ENCODE measurements at regions not wholly inside any gene's neighbourhood (a gene's known extent, or its start where the extent isn't known, plus 50 kb on each side); places are given as distances from the start of the nearest gene placed in this dataset.
"Not testable (repeated sequence)": the region's sequence is repeated elsewhere in the genome, so short reads cannot be mapped to it uniquely, and the experiment has no call there.

DNA sequence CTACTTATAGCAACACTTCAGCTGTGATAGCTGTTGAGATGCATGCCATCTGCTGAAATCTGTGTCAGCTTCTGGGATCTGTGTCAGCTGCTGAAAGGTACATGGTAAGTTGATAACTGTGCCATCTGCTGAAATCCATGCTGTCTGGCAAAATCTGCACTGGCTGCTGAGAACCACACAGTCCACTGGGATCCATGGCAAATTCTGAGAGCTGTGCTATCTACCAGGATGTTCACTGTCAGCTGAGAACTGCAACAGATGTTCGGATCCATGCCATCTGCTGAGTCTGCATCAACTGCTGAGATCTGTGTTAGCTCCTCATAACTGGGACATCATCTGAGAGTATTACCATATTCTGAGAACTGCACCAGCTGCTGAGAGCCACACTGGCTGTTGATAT is 430.5 kb upstream of the POU3F4 start:
- H3K27me3 ChIP-seq, result no peaks in the 10 kb centered on the region
- H3K9me3 ChIP-seq (replicated peaks), result no peaks in the 10 kb centered on the region
- no peaks in the 10 kb centered on the region for H3K4me1 ChIP-seq
- peak in 1 of 2 experiments; percentile 0 for DNase-seq
- no peak overlapping the region for H3K4me3 ChIP-seq
- no peaks in the 10 kb centered on the region for H3K36me3 ChIP-seq
- no peak overlapping the region for H3K27ac ChIP-seq

DNA sequence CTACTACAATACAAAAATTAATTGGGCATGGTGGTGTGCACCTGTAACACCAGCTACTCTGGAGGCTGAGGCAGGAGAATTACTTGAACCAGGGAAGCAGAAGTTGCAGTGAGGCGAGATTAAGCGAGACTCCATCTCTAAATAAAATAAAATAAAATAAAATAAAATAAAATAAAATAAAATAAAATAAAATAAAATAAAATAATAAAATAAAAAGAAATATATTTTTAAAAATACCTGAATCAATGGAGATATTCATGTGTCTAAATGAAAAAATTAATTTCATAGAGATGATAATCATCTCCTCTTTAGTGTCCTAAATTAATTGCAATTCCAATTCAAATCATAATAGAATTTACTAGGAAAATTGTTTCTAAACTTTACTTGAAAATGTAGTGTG is 406.1 kb upstream of the POU3F4 start:
- no peaks in the 10 kb centered on the region for H3K36me3 ChIP-seq
- H3K4me1 ChIP-seq, result no peaks in the 10 kb centered on the region
- H3K4me3 ChIP-seq, result no peak overlapping the region
- no peaks in the 10 kb centered on the region for H3K9me3 ChIP-seq (replicated peaks)
- H3K27ac ChIP-seq, result no peak overlapping the region
- no peaks in the 10 kb centered on the region for H3K27me3 ChIP-seq
- DNase-seq, result no peak

DNA sequence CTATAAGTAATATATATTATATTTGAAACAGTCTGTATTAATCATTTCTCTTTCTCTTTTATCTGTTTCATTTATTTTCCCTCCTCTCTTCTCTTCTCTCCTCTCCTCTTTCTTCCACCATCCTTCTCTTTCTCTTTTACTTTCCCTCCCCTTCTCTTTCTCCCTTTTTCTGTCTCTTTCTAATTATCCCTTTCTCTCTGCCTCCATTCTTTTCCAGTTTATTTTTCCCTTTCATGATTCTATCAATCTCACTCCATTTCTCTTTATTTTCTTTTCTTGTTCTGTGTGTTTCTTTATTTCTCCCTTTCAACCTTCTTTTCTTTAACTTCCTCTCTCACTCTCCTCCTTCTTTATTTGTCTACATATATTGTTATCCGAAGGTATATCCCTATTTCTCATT is 399.8 kb upstream of the POU3F4 start:
- Histone ChIP-seq H3K27ac (no peak overlapping the region), H3K9me3 (replicated peaks) (no peaks in the 10 kb centered on the region)
- DNase-seq, result no peak

DNA sequence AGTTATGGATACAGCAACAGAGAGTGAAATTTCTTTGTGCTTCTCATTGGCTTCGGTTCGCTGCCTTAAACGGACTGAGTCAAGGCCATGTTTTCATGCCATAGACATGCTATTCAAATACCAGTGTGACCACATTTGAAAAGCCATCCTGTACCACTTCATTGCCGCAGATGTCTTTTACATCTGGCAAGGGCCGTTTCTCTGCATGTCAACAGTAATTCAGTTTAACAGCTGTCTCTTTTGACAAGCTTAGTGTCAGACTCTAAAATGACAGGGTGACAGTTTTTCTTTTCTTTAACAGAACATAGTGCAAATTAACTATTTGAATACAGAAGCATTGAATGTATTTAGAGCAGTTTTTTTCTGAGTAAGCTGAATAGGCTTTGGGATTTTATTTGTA is 362.2 kb upstream of the POU3F4 start:
- peak; percentile 1 to 12 for DNase-seq
- Histone ChIP-seq H3K27me3 (no peaks in the 10 kb centered on the region), H3K9me3 (replicated peaks) (no peaks in the 10 kb centered on the region)

More for the DNA sequence above, 399.8 kb upstream of the POU3F4 start:
- no peaks in the 10 kb centered on the region for H3K4me1 ChIP-seq
- H3K27me3 ChIP-seq, result no peaks in the 10 kb centered on the region
- no peaks in the 10 kb centered on the region for H3K36me3 ChIP-seq
- no peak overlapping the region for H3K4me3 ChIP-seq

DNA sequence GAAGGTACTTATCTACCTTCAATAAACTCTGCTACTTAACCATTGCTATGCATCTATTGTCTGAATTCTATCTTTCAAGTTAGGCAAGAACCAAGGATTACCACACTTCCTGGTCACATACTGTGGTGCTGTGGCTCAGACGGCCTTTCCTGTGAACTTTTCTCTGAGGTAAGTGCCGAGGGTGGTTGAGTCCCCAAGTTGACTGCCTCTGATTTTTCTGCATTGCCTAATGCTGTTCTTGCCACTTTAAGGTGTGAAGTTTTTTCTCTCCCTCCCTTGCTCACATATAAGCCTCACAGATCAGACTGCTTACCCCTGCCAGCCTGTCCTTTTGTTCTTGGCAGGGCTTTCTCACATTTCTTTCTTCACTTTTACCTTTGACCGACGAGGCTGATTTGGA is 348.0 kb upstream of the POU3F4 start:
- H3K4me1 ChIP-seq, result no peaks in the 10 kb centered on the region
- no peak overlapping the region for H3K27ac ChIP-seq
- DNase-seq, result no peak
- no peak overlapping the region for H3K4me3 ChIP-seq
- no peaks in the 10 kb centered on the region for H3K36me3 ChIP-seq
- H3K27me3 ChIP-seq, result no peaks in the 10 kb centered on the region
- H3K9me3 ChIP-seq (replicated peaks), result no peaks in the 10 kb centered on the region

More for the DNA sequence above, 362.2 kb upstream of the POU3F4 start:
- Histone ChIP-seq H3K4me1 (no peaks in the 10 kb centered on the region), H3K27ac (no peak overlapping the region), H3K4me3 (no peak overlapping the region), H3K36me3 (no peaks in the 10 kb centered on the region)

GRCh38 chrX:83164063-83164462 is 344.0 kb upstream of the POU3F4 start:
- not testable (repeated sequence) for H3K27ac ChIP-seq

DNA sequence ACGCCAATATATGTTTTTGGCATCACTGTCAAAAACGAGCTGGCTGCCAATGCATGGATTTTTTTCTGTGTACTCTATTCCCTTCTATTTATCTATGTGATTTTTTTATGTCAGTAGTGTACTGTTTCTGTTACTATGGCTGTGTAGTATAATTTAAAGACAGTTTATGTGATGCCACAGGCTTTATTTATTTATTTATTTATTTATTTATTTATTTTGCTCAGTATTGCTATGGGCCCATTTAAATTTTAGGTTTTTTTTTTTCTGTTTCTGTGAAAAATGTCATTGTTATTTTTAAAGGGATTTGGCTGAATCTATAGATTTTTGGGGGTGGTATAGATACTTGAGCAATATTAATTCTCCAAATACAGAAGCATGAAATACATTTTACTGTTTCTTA is 338.4 kb upstream of the POU3F4 start:
- Histone ChIP-seq H3K4me1 (no peaks in the 10 kb centered on the region), H3K9me3 (replicated peaks) (no peaks in the 10 kb centered on the region), H3K27ac (no peak overlapping the region)

More at GRCh38 chrX:83164063-83164462, 344.0 kb upstream of the POU3F4 start:
- not testable (repeated sequence) for H3K36me3 ChIP-seq; H3K4me3 ChIP-seq; H3K27me3 ChIP-seq; DNase-seq; H3K4me1 ChIP-seq; H3K9me3 ChIP-seq (replicated peaks)

GRCh38 chrX:83185010-83185409 is 323.1 kb upstream of the POU3F4 start:
- Histone ChIP-seq H3K27me3 (no peaks in the 10 kb centered on the region), H3K9me3 (replicated peaks) (no peaks in the 10 kb centered on the region), H3K36me3 (no peaks in the 10 kb centered on the region), H3K4me1 (no peaks in the 10 kb centered on the region), H3K4me3 (no peak overlapping the region), H3K27ac (no peak overlapping the region)
- DNase-seq, result no peak

More for the DNA sequence above, 338.4 kb upstream of the POU3F4 start:
- H3K27me3 ChIP-seq, result no peaks in the 10 kb centered on the region
- no peak for DNase-seq
- no peak overlapping the region for H3K4me3 ChIP-seq
- H3K36me3 ChIP-seq, result no peaks in the 10 kb centered on the region

DNA sequence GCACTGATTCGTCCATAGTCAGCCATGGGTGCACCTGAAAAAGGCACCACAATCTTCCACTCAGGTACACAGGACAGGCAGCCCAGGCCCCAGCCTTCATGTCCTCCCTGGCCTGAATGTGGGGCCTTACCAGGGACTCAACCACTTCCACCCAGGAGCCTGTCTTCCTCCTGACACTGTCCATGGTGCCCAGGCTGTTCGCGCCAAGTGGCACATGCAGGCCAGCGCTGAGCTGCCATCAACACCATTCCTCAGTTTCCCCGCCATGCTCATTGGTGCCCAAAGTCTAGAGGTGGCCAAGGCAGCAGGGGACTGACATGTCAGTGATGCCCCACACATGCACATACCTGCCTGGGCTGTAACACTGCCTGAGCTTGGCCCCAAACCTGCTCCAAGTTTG is 322.2 kb upstream of the POU3F4 start:
- Histone ChIP-seq H3K4me1 (no peaks in the 10 kb centered on the region), H3K9me3 (replicated peaks) (no peaks in the 10 kb centered on the region)
- no peak for DNase-seq

GRCh38 chrX:83186632-83187031 is 321.5 kb upstream of the POU3F4 start:
- Histone ChIP-seq H3K27ac (no peak overlapping the region), H3K36me3 (no peaks in the 10 kb centered on the region), H3K9me3 (replicated peaks) (no peaks in the 10 kb centered on the region), H3K27me3 (no peaks in the 10 kb centered on the region), H3K4me3 (no peak overlapping the region), H3K4me1 (no peaks in the 10 kb centered on the region)
- DNase-seq, result no peak

More for the DNA sequence above, 322.2 kb upstream of the POU3F4 start:
- Histone ChIP-seq H3K27me3 (no peaks in the 10 kb centered on the region), H3K4me3 (no peak overlapping the region), H3K36me3 (no peaks in the 10 kb centered on the region), H3K27ac (no peak overlapping the region)

Data from SJCRH30 (cell line).